B cell (primary cell): ENCODE measurements at regions not wholly inside any gene's neighbourhood (a gene's known extent, or its start where the extent isn't known, plus 50 kb on each side); places are given as distances from the start of the nearest gene placed in this dataset.

Experiments
- EZH2 ChIP-seq: IDR thresholded peaks from 2 replicates; pipeline ENCODE4 v1.6.1; 2012; ENCODE audit warnings: borderline replicate concordance, low read depth, mild to moderate bottlenecking, moderate library complexity, low read length; ENCODE audit not compliant: insufficient read depth, poor library complexity, severe bottlenecking
- TF ChIP-seq, protein P1 (sequence below): fragments of 200-600 bp; IDR thresholded peaks from one replicate; pipeline ENCODE4 v1.8.0; 2022; ENCODE audit warnings: antibody characterized with exemption, mild to moderate bottlenecking

DNA sequence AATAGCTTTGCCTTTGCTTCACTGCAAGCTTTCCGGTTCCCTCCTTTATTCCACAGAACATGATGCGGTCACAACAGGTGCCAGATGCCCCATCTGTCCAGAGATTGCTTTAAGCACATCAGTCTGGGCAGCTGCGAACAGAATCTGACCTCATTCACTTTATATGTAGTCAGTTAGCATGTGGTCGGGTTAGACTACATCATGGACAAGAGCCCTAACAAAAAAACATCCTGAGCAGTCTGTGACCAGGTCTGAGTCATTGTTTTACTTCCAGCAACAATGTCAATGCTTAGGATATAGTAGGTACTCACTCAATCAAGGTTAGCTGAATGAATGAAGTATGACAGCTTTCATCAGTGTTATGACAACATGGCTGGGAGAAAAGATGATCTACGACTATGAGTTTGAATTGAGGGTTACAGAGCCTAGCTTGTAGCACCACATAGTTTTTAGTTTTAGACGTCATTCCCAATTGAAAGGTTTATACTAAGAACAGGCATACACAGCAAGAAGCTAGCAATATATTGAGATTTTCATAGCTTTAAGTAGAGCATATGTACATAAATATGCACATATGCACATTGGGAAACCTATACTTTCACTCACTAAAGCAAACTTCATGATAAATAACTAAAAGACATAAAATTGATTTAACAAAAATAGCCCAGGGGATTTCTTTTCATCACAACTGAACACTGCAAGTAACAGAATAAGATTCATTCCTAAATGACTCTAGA lies 64.2 kb upstream of the TMCC3 start:
- TF ChIP-seq, protein P1, sequence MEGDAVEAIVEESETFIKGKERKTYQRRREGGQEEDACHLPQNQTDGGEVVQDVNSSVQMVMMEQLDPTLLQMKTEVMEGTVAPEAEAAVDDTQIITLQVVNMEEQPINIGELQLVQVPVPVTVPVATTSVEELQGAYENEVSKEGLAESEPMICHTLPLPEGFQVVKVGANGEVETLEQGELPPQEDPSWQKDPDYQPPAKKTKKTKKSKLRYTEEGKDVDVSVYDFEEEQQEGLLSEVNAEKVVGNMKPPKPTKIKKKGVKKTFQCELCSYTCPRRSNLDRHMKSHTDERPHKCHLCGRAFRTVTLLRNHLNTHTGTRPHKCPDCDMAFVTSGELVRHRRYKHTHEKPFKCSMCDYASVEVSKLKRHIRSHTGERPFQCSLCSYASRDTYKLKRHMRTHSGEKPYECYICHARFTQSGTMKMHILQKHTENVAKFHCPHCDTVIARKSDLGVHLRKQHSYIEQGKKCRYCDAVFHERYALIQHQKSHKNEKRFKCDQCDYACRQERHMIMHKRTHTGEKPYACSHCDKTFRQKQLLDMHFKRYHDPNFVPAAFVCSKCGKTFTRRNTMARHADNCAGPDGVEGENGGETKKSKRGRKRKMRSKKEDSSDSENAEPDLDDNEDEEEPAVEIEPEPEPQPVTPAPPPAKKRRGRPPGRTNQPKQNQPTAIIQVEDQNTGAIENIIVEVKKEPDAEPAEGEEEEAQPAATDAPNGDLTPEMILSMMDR: no peak
- no peak for TF ChIP-seq EZH2
